Astrocyte of the hippocampus (primary cell): ENCODE measurements at regions not wholly inside any gene's neighbourhood (a gene's known extent, or its start where the extent isn't known, plus 50 kb on each side); places are given as distances from the start of the nearest gene placed in this dataset.
"Not testable (repeated sequence)": the region's sequence is repeated elsewhere in the genome, so short reads cannot be mapped to it uniquely, and the experiment has no call there.

Source experiments
- DNase-seq: peaks from one replicate; pipeline ENCODE4 v3.0.0; 2011; ENCODE audit warnings: low read depth, low spot score

GRCh38 chrX:112577146-112577545 is 102.6 kb downstream of the LHFPL1 start:
- peak; percentile 10 for DNase-seq

DNA sequence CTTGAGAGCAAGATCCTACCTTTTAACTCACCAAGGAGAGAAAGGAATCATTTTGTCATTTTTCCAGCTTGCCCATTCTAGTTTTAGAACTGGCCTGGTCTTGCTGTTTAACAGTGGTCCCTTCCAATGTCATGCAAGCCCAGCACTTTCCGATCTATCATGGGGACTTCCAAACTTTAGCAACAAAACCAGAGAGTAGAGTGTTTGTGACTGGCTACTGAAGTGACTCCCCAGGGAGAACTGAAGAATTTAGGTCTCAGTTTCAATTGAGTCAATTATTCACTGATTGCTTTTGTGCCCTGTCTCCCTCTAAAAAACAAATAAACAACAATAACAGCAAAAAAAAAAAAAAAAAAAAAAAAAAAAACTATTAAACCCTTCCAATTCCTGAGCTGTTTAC is 108.3 kb downstream of the LHFPL1 start:
- no peak for DNase-seq

DNA sequence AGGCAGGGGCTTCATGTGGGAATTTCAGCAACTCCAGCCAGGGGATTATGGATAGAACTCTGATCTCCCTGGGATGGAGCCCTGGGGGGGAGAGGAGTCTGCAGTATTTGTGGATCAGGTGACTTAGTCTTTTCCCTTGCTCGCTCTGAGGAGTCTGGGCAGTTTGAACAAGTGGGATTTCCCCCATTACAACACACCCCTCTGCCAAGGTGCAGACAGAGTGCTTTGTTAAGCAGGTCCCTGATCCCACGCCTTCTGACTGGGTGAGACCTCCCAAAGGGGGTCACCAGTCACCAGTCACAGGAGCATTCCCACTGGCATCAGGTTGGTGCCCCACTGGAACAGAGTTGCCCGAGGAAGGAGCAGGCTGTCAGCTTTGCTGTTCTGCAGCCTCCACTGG is 123.9 kb downstream of the LHFPL1 start:
- DNase-seq: no peak

DNA sequence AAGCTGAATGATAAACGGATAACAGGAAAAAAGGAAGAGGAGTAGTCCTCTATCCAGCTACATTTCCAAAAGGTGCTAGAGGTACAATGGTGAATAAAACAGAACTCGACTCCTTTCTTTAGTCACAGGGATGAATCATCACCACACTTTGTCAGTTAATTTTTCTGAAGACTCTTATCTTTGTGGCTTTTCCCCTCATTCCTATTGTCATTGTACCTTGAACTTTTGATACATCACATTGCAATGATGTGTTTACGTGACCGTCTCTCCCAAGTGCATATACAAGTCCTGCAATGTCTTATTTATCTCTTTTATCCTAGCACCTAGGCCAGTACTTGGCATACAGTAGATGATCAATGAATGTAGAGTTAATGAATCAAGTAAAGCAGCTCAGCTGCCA is 134.7 kb downstream of the LHFPL1 start:
- peak; percentile 9 for DNase-seq

DNA sequence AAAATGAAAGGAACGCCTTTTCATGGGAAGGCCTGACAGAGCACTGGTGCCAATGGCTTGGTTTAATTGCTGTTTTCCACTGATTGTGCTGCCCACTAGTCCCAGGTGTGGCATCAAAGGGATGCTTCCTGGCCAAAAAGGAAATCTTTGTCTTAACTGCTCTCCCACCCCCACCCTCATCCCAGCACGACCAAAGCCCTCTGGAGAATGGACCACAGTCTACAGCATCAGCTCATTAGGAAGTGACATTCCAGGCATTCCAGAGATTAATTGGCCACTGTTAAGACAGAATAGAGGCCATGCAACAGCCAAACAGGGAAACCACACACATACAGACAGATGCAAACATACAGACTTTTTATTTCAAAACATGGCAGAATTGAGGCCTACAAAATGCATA is 143.2 kb downstream of the LHFPL1 start:
- peak; percentile 69 for DNase-seq

DNA sequence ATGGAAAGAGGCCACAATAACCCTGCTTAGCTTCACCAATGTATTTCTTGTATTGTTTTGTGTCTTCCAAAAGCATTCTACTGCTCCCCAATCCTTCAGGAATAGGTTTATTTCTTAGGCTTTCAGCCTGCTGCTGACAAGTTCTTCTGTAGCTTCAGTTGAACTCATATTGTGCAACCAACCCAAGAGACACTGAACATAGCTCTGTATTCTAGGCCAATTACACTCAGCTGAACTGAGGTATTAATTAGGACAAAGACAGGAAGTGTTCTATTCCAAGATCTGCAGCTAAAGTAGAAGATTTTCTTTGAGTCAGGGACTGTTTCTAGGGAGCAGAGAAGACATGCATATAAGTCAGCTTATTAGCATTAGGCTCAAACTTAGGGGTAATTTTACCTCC is 151.8 kb downstream of the LHFPL1 start:
- DNase-seq: no peak

- DNase-seq: no peak
These were observed 158.1 kb downstream of the LHFPL1 start for GRCh38 chrX:112521676-112522075.

DNA sequence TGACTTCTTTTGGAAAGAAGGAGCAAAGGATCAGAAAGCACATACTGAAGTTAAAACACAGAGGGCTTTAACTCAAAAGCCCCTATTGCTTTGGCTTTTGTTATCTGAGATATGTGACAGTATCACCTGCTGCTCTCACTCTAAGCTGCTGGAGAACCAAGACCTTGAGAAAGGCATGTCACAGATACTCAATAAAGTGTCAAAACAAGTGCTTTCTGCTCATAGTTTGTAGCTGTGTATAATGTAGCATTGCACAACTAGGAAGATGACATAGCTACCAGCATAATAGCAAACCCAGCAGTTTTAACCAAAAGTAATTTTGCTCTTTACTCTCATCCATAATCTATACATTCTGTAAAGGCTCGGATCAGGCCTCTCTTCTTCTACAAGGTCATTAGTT is 159.6 kb downstream of the LHFPL1 start:
- no peak for DNase-seq

GRCh38 chrX:112513154-112513553 is 166.6 kb downstream of the LHFPL1 start:
- peak; percentile 48 for DNase-seq

- no peak for DNase-seq
These were observed 167.2 kb downstream of the LHFPL1 start for GRCh38 chrX:112512509-112512908.

DNA sequence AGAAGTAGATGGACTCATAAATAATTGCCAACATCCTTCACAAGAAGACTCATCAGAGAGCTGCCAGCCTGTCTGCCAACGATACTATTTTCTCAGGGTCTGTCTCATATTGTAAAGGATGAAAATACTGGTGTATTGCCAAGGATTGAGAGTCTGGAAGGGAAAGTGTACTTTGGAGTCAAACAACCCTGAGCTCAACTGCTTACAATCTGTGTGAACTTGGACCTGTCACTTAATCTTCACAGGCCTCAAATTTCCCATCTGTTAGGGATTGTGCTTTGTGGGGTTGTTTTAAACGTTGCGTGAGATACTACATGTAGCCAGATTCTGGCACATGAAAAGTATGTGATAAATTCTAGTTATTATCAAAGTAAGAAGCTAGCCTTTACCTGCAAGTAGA is 169.1 kb downstream of the LHFPL1 start:
- no peak for DNase-seq

GRCh38 chrX:112477653-112478052 is 202.1 kb downstream of the LHFPL1 start:
- DNase-seq: no peak

DNA sequence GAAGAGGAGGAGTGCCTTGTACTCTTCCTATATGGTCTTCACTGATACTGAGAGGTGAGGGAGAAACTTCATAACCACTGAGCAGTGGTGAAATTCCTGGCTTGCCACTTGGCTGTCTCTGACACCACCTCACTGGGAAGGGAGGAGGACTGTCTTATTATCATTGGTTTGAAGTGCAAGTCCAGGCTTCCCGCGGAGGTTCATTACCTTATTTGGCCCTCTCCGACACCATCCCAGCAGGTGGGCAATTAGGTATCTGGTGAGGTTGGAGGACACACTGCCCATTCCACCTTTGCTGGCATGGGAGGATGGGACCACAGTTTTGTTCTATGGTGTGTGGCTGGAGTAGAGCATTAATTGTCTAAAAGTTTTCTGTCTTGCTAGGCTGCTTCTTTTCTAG is 206.1 kb downstream of the LHFPL1 start:
- no peak for DNase-seq

DNA sequence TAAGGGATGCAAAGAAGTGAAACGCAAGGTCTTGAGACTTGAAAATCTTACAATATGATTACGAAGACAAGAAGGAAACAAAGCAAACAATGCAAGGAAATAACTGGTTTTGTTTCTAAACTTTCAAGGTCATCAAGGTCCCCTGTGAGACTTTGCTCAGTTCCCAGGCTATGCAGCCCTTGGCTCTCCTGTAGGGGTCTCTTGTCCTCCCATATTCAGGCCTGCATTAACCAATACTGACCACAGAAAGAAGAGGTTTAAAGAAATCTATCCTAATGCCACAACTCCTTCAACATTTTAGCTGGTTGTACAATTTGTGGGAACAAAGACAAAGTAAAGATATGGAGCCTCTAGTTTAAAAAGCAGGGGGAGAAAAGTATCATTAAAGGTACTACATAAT is 209.2 kb downstream of the LHFPL1 start:
- no peak for DNase-seq

DNA sequence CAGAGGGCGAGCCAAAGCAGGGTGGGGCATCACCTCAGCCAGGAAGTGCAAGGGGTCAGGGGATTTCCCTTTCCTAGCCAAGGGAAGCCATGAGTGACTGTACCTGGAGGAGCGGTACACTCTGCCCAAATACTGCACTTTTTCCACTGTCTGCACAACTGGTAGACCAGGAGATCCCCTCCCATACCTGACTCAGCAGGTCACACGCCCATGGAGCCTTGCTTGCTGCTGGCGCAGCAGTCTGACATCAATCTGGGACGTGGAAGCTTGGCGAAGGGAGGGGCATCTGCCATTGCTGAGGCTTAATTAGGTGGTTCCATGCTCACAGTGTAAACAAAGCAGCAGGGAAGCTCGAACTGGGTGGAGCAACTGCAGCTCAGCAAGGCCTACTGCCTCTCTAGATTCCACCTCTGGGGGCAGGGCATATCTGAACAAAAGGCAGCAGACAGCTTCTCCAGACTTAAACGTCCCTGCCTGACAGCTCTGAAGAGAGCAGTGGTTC is 217.7 kb downstream of the LHFPL1 start:
- DNase-seq: not testable (repeated sequence)

DNA sequence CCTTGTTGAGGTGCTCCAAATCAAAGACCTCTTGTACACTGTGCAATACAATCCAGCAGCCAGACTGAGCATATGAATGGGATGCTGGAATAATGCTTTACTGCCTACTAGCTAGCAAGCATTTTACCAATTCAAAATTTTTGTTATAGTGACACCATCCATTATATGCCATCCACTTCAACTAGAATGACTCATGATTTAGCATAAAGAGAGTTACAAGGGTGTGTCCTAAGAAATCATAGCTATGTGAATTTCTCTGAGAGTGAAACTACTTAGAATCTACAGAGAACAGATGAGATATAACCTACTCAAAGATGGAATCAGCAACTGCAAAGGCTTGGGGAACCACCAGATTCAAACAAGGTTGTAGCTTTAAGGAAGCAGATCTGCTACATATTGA is 221.9 kb downstream of the LHFPL1 start:
- no peak for DNase-seq

DNA sequence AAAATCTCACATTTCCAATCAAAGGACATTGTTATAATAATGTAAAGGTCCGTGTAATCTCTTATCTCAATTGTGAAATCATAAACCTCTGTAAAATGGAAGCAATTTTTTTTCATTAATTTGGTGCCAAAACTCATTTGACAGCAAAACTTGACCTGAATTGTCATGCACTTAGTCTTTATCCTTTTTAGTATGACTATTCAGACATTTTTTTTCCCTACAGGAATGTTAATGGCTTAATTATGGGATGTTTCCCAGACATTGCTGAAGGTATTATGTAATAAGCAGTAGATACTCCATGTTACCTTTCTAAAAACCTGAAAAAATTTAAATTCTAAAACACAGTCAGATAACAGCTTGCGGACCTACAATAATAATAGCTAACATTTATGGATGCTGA is 228.9 kb downstream of the LHFPL1 start:
- DNase-seq: no peak

GRCh38 chrX:112440277-112440676 is 239.5 kb downstream of the LHFPL1 start:
- no peak for DNase-seq

DNA sequence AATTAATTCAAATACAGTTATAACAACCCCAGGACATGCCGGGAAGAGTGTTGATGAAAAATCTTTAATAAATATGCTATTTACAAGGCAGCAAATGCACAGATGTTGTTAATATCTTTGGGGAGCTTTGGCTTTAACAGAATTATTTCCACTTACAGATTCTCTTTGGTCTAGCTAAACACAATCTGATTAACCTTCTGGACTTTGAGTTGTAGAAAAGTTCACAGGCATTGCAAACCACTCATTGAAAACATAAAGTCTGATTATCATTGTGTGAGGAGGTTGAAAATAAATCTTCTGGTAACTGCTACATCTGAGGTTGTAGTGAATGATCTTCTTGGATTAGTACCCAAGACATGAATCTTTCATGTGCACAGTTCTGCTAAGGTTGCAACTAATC is 255.6 kb downstream of the LHFPL1 start:
- DNase-seq: no peak

DNA sequence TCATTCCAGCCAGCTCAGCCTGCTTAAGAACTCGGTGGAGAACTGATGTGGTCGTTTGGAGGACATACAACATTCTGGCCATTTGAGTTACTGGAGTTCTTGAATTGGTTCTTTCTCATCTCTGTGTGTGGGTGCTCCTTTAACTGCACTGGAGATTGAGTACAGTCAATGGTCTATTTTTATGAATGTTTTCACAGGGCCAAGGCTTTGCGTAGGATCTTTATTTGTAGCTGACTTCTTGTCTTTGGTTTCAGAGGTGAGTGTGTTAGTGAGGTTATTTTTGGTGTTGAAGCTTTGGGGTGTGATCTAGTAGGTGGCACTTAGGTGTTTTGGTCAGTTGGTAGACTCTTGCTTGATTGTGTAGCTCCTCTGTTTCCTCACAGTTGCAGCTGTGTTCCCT is 288.4 kb downstream of the LHFPL1 start:
- DNase-seq: no peak

DNA sequence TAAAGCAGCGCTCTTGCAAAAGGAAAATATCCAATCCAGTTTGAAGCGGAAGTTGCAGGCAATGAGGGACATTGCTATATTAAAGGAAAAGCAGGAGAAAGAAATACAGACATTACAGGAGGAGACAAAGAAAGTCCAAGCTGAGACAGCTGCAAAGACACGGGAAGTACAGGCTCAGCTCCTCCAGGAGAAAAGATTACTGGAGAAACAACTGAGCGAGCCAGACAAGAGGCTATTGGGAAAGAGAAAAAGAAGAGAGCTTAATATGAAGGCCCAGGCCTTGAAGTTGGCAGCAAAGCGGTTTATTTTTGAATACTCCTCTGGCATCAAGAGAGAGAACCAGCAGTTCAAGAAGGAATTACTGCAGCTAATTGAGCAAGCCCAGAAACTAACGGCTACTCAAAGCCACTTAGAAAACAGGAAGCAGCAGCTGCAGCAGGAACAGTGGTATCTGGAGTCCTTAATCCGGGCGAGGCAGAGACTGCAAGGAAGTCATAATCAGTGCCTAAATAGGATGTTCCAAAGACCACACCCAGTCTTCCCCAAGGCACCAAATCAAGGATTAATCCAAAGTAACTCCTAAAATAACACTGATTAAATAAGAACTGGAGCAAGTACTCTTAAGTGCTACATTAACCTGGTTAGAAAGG is 298.0 kb downstream of the LHFPL1 start:
- DNase-seq: not testable (repeated sequence)

DNA sequence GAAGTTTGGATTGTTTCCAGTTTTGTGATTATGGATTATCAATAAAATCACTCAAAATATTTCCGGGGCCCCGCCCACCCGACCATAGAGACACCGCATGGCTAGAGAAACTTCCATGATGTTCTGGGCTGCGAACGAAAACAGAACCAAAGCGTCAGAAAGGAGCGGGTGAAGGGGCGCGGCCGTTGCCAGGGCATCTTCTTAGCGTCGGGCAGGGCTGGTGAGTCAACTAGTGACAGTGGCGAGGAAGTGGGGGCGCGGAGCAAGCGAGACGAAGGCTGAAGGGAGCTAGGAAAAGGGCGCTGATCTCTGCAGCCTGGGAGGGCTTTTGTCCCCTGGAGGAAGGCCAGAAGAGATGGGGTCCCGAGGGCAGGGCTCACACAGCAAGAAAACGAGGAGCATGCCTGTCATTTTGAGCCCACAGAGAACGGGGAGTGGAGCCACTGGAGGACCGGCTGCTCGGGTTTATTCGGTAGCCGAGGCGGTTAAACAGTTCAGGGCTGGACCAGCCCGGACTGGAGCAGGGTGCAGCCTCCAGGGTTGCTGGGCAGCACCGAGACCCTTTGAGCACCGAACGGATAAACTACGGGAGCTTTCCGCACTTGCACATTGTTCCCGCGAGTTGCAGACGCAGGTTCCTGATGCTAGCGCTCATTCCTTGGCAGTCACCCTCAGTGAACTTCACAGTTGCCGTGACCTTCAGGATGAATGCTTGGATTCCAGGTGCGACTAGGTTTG is 298.1 kb upstream of the TRPC5 start:
- no peak for DNase-seq

- DNase-seq: no peak
These were observed 294.9 kb upstream of the TRPC5 start for GRCh38 chrX:112377481-112377880.
